SU-DHL-6 (cell line): ENCODE measurements at regions not wholly inside any gene's neighbourhood (a gene's known extent, or its start where the extent isn't known, plus 50 kb on each side); places are given as distances from the start of the nearest gene placed in this dataset.

Experiments
- EZH2phosphoT487 ChIP-seq: fragments of 200-600 bp; sonication (generic), shearing (Covaris generic); conservative IDR thresholded peaks from 2 replicates; pipeline ENCODE4 v1.6.1; 2018; ENCODE audit warnings: mild to moderate bottlenecking, antibody characterized with exemption, low read length, moderate library complexity, mixed read lengths
- TF ChIP-seq, protein P1 (sequence below): fragments of 200-600 bp; sonication (generic); IDR thresholded peaks from one replicate; pipeline ENCODE4 v1.5.1; 2017; ENCODE audit warnings: antibody characterized with exemption, mild to moderate bottlenecking, low read length, moderate library complexity; ENCODE audit not compliant: insufficient read depth, poor library complexity, severe bottlenecking

DNA sequence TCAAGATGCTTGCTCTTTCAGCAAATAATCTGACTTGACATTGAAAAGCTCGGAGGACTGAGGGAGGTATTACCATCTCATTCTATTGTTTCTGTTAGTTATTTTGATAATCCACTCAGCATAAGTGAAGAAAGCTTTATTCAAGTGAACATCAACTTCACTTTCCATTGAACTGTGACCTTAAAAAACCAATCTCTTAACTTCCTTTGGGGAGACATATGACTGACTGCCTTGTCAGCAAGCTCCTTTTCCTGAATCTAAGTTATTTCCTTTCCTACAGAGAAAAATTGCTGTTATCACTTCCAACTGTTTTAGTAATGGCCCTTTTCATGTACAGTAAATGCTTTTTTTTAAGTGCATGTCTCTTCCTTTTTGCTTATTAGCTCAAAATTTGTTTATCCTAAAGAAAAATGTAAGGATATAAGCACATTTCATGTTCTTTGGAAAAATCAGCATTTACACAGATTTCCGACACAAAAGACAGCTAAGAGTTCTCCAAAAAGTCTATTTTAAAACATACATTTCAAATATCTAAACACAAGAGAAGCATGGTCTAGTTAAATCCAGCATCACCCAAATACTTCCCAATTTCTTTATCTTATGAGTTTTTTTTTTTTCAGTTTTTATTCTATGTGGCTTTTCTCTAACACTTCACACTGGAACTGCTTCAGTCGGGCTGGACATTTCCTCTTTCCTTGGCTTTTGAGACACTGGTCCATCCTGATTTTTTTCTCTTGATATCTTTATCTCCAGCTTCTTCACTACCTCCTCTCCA lies 117.9 kb upstream of the DAB2 start:
- TF ChIP-seq, protein P1, sequence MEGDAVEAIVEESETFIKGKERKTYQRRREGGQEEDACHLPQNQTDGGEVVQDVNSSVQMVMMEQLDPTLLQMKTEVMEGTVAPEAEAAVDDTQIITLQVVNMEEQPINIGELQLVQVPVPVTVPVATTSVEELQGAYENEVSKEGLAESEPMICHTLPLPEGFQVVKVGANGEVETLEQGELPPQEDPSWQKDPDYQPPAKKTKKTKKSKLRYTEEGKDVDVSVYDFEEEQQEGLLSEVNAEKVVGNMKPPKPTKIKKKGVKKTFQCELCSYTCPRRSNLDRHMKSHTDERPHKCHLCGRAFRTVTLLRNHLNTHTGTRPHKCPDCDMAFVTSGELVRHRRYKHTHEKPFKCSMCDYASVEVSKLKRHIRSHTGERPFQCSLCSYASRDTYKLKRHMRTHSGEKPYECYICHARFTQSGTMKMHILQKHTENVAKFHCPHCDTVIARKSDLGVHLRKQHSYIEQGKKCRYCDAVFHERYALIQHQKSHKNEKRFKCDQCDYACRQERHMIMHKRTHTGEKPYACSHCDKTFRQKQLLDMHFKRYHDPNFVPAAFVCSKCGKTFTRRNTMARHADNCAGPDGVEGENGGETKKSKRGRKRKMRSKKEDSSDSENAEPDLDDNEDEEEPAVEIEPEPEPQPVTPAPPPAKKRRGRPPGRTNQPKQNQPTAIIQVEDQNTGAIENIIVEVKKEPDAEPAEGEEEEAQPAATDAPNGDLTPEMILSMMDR, result no peak
- no peak for TF ChIP-seq EZH2phosphoT487
